Osteoblast (primary cell): ENCODE measurements at regions not wholly inside any gene's neighbourhood (a gene's known extent, or its start where the extent isn't known, plus 50 kb on each side); places are given as distances from the start of the nearest gene placed in this dataset.

Experiments used
- DNase-seq: peaks from one replicate; pipeline ENCODE4 v3.0.0; 2011; ENCODE audit warnings: low spot score, mixed read lengths; ENCODE audit not compliant: insufficient read length; ENCODE audit errors: missing footprints
- H2AFZ ChIP-seq: 2 replicates; pipeline ENCODE4 v1.6.0; 2011; ENCODE audit warnings: mild to moderate bottlenecking, low read length
- H3K27ac ChIP-seq: 2 replicates; pipeline ENCODE4 v1.5.1; 2011; ENCODE audit warnings: mild to moderate bottlenecking, low read depth, low read length, moderate library complexity
- H3K27me3 ChIP-seq: 2 replicates; pipeline ENCODE4 v1.6.0; 2012; ENCODE audit warnings: mild to moderate bottlenecking, control low read depth, inconsistent platforms, low read length, moderate library complexity; ENCODE audit not compliant: insufficient read depth
- H3K36me3 ChIP-seq: 2 replicates; pipeline ENCODE4 v1.5.1; 2011; ENCODE audit warnings: mild to moderate bottlenecking, low read length, control low read depth, moderate library complexity; ENCODE audit not compliant: insufficient read depth
- H3K4me1 ChIP-seq: 2 replicates; pipeline ENCODE4 v1.5.1; 2011; ENCODE audit warnings: mild to moderate bottlenecking, low read length, control low read depth, moderate library complexity; ENCODE audit not compliant: insufficient read depth
- H3K4me2 ChIP-seq: 2 replicates; pipeline ENCODE4 v1.6.0; 2011; ENCODE audit warnings: mild to moderate bottlenecking, low read length; ENCODE audit not compliant: insufficient read depth
- H3K4me3 ChIP-seq: fragments of 200-600 bp; sonication (generic); 3 replicates; pipeline ENCODE4 v1.5.1; 2012; ENCODE audit warnings: mild to moderate bottlenecking, low read length, inconsistent platforms; ENCODE audit not compliant: insufficient read depth
- H3K79me2 ChIP-seq: 2 replicates; pipeline ENCODE4 v1.6.0; 2012; ENCODE audit warnings: mild to moderate bottlenecking, low read length, control low read depth, inconsistent platforms; ENCODE audit not compliant: insufficient read depth
- H3K9me3 ChIP-seq: 2 replicates; pipeline ENCODE4 v1.5.1; 2011; ENCODE audit warnings: low read depth, low read length, control low read depth
- H4K20me1 ChIP-seq: 2 replicates; pipeline ENCODE4 v1.6.0; 2012; ENCODE audit warnings: mild to moderate bottlenecking, low read length, control low read depth; ENCODE audit not compliant: insufficient read depth
- TF ChIP-seq, protein P1 (sequence below): IDR thresholded peaks from 2 replicates; pipeline ENCODE4 v1.5.1; 2011; ENCODE audit warnings: mild to moderate bottlenecking, low read depth, low read length, moderate library complexity; ENCODE audit errors: extremely low read depth

DNA sequence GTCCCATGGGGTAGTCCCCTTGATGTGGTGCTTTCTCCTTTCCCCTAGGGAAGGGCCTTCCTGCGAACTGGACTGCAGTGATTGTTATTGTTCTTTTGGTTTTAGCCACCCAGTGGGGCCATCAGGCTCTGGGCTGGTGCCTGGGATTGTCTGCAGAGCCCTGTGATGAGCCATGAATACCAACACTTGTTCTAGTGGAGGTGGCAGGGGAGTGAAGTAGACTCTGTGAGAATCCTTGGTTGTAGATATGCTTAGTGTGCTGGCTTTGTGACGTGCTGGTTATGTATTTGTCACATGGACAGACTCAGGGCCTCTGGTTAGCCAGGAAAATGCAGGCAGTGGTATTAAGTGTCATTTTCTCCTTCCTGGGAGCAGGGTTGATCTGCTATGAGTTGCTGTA lies 51.8 kb upstream of the NDUFB4 start:
- no peak overlapping the region for H3K27ac ChIP-seq
- peaks cover 2% of the 10 kb centered on the region for H3K9me3 ChIP-seq
- no peak overlapping the region for H3K4me2 ChIP-seq
- DNase-seq = no peak
- H2AFZ ChIP-seq = no peak overlapping the region
- no peaks in the 10 kb centered on the region for H3K36me3 ChIP-seq
- H3K27me3 ChIP-seq = no peaks in the 10 kb centered on the region
- no peaks in the 10 kb centered on the region for H3K79me2 ChIP-seq
- TF ChIP-seq, protein P1, sequence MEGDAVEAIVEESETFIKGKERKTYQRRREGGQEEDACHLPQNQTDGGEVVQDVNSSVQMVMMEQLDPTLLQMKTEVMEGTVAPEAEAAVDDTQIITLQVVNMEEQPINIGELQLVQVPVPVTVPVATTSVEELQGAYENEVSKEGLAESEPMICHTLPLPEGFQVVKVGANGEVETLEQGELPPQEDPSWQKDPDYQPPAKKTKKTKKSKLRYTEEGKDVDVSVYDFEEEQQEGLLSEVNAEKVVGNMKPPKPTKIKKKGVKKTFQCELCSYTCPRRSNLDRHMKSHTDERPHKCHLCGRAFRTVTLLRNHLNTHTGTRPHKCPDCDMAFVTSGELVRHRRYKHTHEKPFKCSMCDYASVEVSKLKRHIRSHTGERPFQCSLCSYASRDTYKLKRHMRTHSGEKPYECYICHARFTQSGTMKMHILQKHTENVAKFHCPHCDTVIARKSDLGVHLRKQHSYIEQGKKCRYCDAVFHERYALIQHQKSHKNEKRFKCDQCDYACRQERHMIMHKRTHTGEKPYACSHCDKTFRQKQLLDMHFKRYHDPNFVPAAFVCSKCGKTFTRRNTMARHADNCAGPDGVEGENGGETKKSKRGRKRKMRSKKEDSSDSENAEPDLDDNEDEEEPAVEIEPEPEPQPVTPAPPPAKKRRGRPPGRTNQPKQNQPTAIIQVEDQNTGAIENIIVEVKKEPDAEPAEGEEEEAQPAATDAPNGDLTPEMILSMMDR = no peak
- H4K20me1 ChIP-seq = peaks cover 4% of the 10 kb centered on the region
- no peak overlapping the region for H3K4me3 ChIP-seq
- H3K4me1 ChIP-seq = no peaks in the 10 kb centered on the region

- no peak for DNase-seq
- Histone ChIP-seq H3K79me2 (no peaks in the 10 kb centered on the region), H2AFZ (no peak overlapping the region), H3K4me1 (no peaks in the 10 kb centered on the region), H4K20me1 (no peaks in the 10 kb centered on the region), H3K27me3 (no peaks in the 10 kb centered on the region), H3K4me2 (no peak overlapping the region), H3K27ac (no peak overlapping the region), H3K4me3 (no peak overlapping the region), H3K36me3 (no peaks in the 10 kb centered on the region), H3K9me3 (peaks cover 5% of the 10 kb centered on the region)
- TF ChIP-seq, protein P1 = no peak
These were observed 59.5 kb upstream of the NDUFB4 start for GRCh38 chr3:120536642-120537041.

DNA sequence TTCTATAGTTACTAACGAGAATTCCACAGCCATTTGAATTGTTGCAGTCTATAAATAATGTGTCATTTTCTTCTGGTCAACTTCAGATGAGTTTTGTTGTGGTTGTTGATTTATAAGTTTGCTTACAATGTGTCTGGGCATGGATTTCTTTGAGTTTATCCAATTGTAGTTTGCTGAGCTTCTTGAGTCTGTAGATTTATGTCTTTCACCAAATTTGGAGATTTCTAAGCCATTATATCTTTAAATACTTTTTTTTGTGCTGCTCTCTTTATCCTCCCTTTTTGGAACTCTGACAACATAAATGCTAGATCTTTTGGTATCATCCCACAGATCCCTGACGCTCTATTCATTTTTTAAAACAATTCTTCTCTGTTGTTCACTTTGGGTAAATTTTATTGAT lies 63.2 kb upstream of the NDUFB4 start:
- Histone ChIP-seq H3K4me2 (no peak overlapping the region), H3K36me3 (no peaks in the 10 kb centered on the region), H3K4me1 (no peaks in the 10 kb centered on the region), H2AFZ (no peak overlapping the region), H3K27ac (no peak overlapping the region), H3K4me3 (no peak overlapping the region), H4K20me1 (no peaks in the 10 kb centered on the region), H3K27me3 (no peaks in the 10 kb centered on the region), H3K79me2 (no peaks in the 10 kb centered on the region), H3K9me3 (peaks cover 2% of the 10 kb centered on the region)
- TF ChIP-seq, protein P1 = no peak
- DNase-seq = no peak

GRCh38 chr3:120528163-120528562 lies 68.0 kb upstream of the NDUFB4 start:
- no peak overlapping the region for H2AFZ ChIP-seq
- no peaks in the 10 kb centered on the region for H3K27me3 ChIP-seq
- no peak for DNase-seq
- peaks cover 7% of the 10 kb centered on the region for H3K4me1 ChIP-seq
- no peak overlapping the region for H3K4me3 ChIP-seq
- no peak overlapping the region for H3K4me2 ChIP-seq
- no peaks in the 10 kb centered on the region for H3K36me3 ChIP-seq
- H3K27ac ChIP-seq = no peak overlapping the region
- peaks cover 2% of the 10 kb centered on the region for H3K9me3 ChIP-seq
- TF ChIP-seq, protein P1 = no peak
- no peaks in the 10 kb centered on the region for H3K79me2 ChIP-seq
- H4K20me1 ChIP-seq = no peaks in the 10 kb centered on the region
